Nephron progenitor cell (in vitro differentiated cells): ENCODE measurements at regions not wholly inside any gene's neighbourhood (a gene's known extent, or its start where the extent isn't known, plus 50 kb on each side); places are given as distances from the start of the nearest gene placed in this dataset.
"Not testable (repeated sequence)": the region's sequence is repeated elsewhere in the genome, so short reads cannot be mapped to it uniquely, and the experiment has no call there.

Experiments used
- DNase-seq: peaks from one replicate; pipeline ENCODE4 v3.0.0; 2021
- H3K27ac Mint-ChIP-seq: 2 replicates; pipeline ENCODE4 v1.8.0; 2021; ENCODE audit warnings: mild to moderate bottlenecking, moderate library complexity, mixed read lengths
- H3K27me3 Mint-ChIP-seq: 2 replicates; pipeline ENCODE4 v1.8.0; 2021; ENCODE audit warnings: mild to moderate bottlenecking, low read depth, mixed read lengths; ENCODE audit not compliant: poor library complexity
- H3K36me3 Mint-ChIP-seq: 2 replicates; pipeline ENCODE4 v1.8.0; 2021; ENCODE audit warnings: low read depth, mixed read lengths
- H3K4me1 Mint-ChIP-seq: 2 replicates; pipeline ENCODE4 v1.8.0; 2021; ENCODE audit warnings: mixed read lengths
- H3K4me3 Mint-ChIP-seq: 2 replicates; pipeline ENCODE4 v1.8.0; 2021; ENCODE audit warnings: mild to moderate bottlenecking, moderate library complexity, mixed read lengths
- H3K9me3 Mint-ChIP-seq: 2 replicates; pipeline ENCODE4 v1.8.0; 2021; ENCODE audit warnings: mild to moderate bottlenecking, moderate library complexity, mixed read lengths
- CTCF ChIP-seq: fragments of 200-600 bp; sonication (generic); IDR thresholded peaks from 2 replicates; pipeline ENCODE4 v1.5.0; 2021; ENCODE audit warnings: antibody characterized with exemption

GRCh38 chr11:97048481-97048880 lies 658.7 kb downstream of the JRKL start:
- Mint-ChIP-seq H3K4me3 (no peak overlapping the region), H3K27ac (no peak overlapping the region), H3K4me1 (no peaks in the 10 kb centered on the region), H3K36me3 (no peaks in the 10 kb centered on the region), H3K27me3 (peaks cover 9% of the 10 kb centered on the region), H3K9me3 (peaks cover 10% of the 10 kb centered on the region)
- TF ChIP-seq CTCF = no peak
- DNase-seq = no peak

- H3K27ac Mint-ChIP-seq = no peak overlapping the region
- no peak for DNase-seq
- no peak overlapping the region for H3K4me3 Mint-ChIP-seq
- no peaks in the 10 kb centered on the region for H3K4me1 Mint-ChIP-seq
- no peaks in the 10 kb centered on the region for H3K36me3 Mint-ChIP-seq
- TF ChIP-seq CTCF = no peak
- no peaks in the 10 kb centered on the region for H3K27me3 Mint-ChIP-seq
- peaks cover 7% of the 10 kb centered on the region for H3K9me3 Mint-ChIP-seq
Measured at GRCh38 chr11:97060184-97060583, 670.4 kb downstream of the JRKL start.

GRCh38 chr11:97069160-97069559 lies 679.3 kb downstream of the JRKL start:
- Mint-ChIP-seq H3K27me3 (peaks cover 5% of the 10 kb centered on the region), H3K27ac (no peak overlapping the region), H3K9me3 (peaks cover 33% of the 10 kb centered on the region), H3K4me1 (no peaks in the 10 kb centered on the region), H3K36me3 (no peaks in the 10 kb centered on the region), H3K4me3 (no peak overlapping the region)
- DNase-seq = no peak
- no peak for TF ChIP-seq CTCF

- Mint-ChIP-seq H3K27ac (no peak overlapping the region), H3K27me3 (peaks cover 5% of the 10 kb centered on the region), H3K9me3 (peaks cover 39% of the 10 kb centered on the region), H3K36me3 (no peaks in the 10 kb centered on the region), H3K4me1 (no peaks in the 10 kb centered on the region), H3K4me3 (no peak overlapping the region)
- no peak for TF ChIP-seq CTCF
- no peak for DNase-seq
Measured at GRCh38 chr11:97072420-97072819, 682.6 kb downstream of the JRKL start.

GRCh38 chr11:97076666-97077065 lies 686.9 kb downstream of the JRKL start:
- H3K4me1 Mint-ChIP-seq, DNase-seq, H3K36me3 Mint-ChIP-seq, H3K27ac Mint-ChIP-seq, H3K4me3 Mint-ChIP-seq, H3K27me3 Mint-ChIP-seq: not testable (repeated sequence)
- peaks cover 31% of the 10 kb centered on the region for H3K9me3 Mint-ChIP-seq

GRCh38 chr11:97078443-97078842 lies 688.6 kb downstream of the JRKL start:
- H3K27me3 Mint-ChIP-seq = peaks cover 3% of the 10 kb centered on the region
- no peak overlapping the region for H3K4me3 Mint-ChIP-seq
- H3K4me1 Mint-ChIP-seq = no peaks in the 10 kb centered on the region
- no peak overlapping the region for H3K27ac Mint-ChIP-seq
- H3K36me3 Mint-ChIP-seq = no peaks in the 10 kb centered on the region
- no peak for TF ChIP-seq CTCF
- no peak for DNase-seq
- peaks cover 13% of the 10 kb centered on the region for H3K9me3 Mint-ChIP-seq
